Activated gamma-delta T cell (primary cell): ENCODE measurements at regions not wholly inside any gene's neighbourhood (a gene's known extent, or its start where the extent isn't known, plus 50 kb on each side); places are given as distances from the start of the nearest gene placed in this dataset.

ENCODE experiments used
- DNase-seq: peaks from one replicate; lab custom pipeline; 2025; lab: John Stamatoyannopoulos, UW

- no peak for DNase-seq
Measured at GRCh38 chr6:169082817-169083507, 170.7 kb downstream of the THBS2 start.

- DNase-seq, result no peak
Measured at GRCh38 chr6:169082093-169082492, 171.6 kb downstream of the THBS2 start.

- no peak for DNase-seq
Measured at GRCh38 chr6:169081248-169081647, 172.4 kb downstream of the THBS2 start.

GRCh38 chr6:169079650-169080049 is 174.0 kb downstream of the THBS2 start:
- DNase-seq, result no peak

- DNase-seq, result no peak
Measured at GRCh38 chr6:169078399-169079145, 175.1 kb downstream of the THBS2 start.

GRCh38 chr6:169075915-169076654 is 177.6 kb downstream of the THBS2 start:
- no peak for DNase-seq

- no peak for DNase-seq
Measured at GRCh38 chr6:169075211-169075914, 178.3 kb downstream of the THBS2 start.

GRCh38 chr6:169074526-169074925 is 179.1 kb downstream of the THBS2 start:
- DNase-seq, result no peak

GRCh38 chr6:169073311-169073710 is 180.3 kb downstream of the THBS2 start:
- DNase-seq, result no peak

- DNase-seq, result no peak
Measured at GRCh38 chr6:169072127-169073042, 181.3 kb downstream of the THBS2 start.

GRCh38 chr6:169071394-169071793 is 182.3 kb downstream of the THBS2 start:
- DNase-seq, result no peak

GRCh38 chr6:169070506-169071176 is 183.0 kb downstream of the THBS2 start:
- no peak for DNase-seq

GRCh38 chr6:169069356-169069755 is 184.3 kb downstream of the THBS2 start:
- DNase-seq, result no peak

GRCh38 chr6:169064194-169064593 is 189.5 kb downstream of the THBS2 start:
- no peak for DNase-seq

GRCh38 chr6:169062272-169062671 is 191.4 kb downstream of the THBS2 start:
- DNase-seq, result no peak

GRCh38 chr6:169058634-169059033 is 195.0 kb downstream of the THBS2 start:
- no peak for DNase-seq

GRCh38 chr6:169052462-169052861 is 201.2 kb downstream of the THBS2 start:
- no peak for DNase-seq

- DNase-seq, result no peak
Measured at GRCh38 chr6:169051371-169051770, 202.3 kb downstream of the THBS2 start.

- no peak for DNase-seq
Measured at GRCh38 chr6:169048865-169049205, 204.8 kb downstream of the THBS2 start.

GRCh38 chr6:169048185-169048864 is 205.3 kb downstream of the THBS2 start:
- DNase-seq, result no peak
